ENCODE measurements at regions not wholly inside any gene's neighbourhood (a gene's known extent, or its start where the extent isn't known, plus 50 kb on each side); places are given as distances from the start of the nearest gene placed in this dataset.

GRCh38 chr1:59092126-59092525 lies 204.8 kb upstream of the FGGY start:
- ChIA-PET CTCF (no interaction called here), POLR2A (no interaction called here)
- no TSS peak for BruUV-seq (replicated peaks)
- DNase-seq (ENCODE audit: low read depth, low spot score) (no peak), ATAC-seq (no peak)
- no peaks in the 10 kb centered on the region for H3K4me1 ChIP-seq (ENCODE audit: control insufficient read depth, insufficient read depth, low read length)
- H3K36me3 ChIP-seq (ENCODE audit: control insufficient read depth, insufficient read depth, low read length) = no peaks in the 10 kb centered on the region
- no peaks in the 10 kb centered on the region; the same call in 1 of the 2 replicates for H3K9me3 ChIP-seq (ENCODE audit: control insufficient read depth, insufficient read depth, low read depth, low read length)
- intact Hi-C loops (cut with micrococcal nuclease; ENCODE audit: unreplicated experiment) (no loop called here), in situ Hi-C loops (cut with HindIII; ENCODE audit: low pct_unique_long_range_greater_than_20kb, low sequenced_read_pairs) (no loop called here)
- H3K27ac ChIP-seq (ENCODE audit: low read length) = no peak overlapping the region
- H3K27me3 ChIP-seq (ENCODE audit: control insufficient read depth, insufficient read depth, low read length) = no peaks in the 10 kb centered on the region
- no peak overlapping the region for H3K4me3 ChIP-seq (ENCODE audit: low read depth in 2 of 2, low read length in 2 of 2)
- TF ChIP-seq, protein P1, sequence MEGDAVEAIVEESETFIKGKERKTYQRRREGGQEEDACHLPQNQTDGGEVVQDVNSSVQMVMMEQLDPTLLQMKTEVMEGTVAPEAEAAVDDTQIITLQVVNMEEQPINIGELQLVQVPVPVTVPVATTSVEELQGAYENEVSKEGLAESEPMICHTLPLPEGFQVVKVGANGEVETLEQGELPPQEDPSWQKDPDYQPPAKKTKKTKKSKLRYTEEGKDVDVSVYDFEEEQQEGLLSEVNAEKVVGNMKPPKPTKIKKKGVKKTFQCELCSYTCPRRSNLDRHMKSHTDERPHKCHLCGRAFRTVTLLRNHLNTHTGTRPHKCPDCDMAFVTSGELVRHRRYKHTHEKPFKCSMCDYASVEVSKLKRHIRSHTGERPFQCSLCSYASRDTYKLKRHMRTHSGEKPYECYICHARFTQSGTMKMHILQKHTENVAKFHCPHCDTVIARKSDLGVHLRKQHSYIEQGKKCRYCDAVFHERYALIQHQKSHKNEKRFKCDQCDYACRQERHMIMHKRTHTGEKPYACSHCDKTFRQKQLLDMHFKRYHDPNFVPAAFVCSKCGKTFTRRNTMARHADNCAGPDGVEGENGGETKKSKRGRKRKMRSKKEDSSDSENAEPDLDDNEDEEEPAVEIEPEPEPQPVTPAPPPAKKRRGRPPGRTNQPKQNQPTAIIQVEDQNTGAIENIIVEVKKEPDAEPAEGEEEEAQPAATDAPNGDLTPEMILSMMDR (IDR thresholded peaks at IDR 0.05) = no peak
- TF ChIP-seq POLR2AphosphoS5 (IDR thresholded peaks at IDR 0.05; ENCODE audit: low read depth, low read length) (no peak), SIN3A (IDR thresholded peaks at IDR 0.05; ENCODE audit: borderline replicate concordance, insufficient read depth, low read depth, low read length) (no peak), TCF7L2 (IDR thresholded peaks at IDR 0.05; ENCODE audit: low read depth, low read length) (no peak)

DNA sequence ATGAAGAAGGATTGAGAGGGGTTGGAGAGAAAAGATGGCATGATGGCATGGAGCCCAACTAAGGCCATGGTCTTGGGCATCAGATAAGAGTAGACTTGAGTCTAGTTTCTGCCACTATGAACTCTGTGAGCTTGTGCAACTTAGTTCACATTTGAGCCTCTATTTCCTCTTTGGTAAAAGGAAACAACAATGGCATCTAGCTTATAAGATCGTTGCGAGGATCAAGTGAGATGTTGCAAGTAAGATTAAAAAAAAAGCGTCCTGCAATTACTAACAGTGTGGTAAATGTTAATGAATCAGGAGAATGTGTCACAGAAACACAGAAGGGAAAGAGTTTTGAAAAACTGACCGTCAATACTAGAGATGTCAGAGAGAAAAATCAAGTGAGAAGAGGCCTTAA lies 202.9 kb upstream of the FGGY start:
- H3K36me3 ChIP-seq (ENCODE audit: control insufficient read depth, insufficient read depth, low read length) = no peaks in the 10 kb centered on the region
- no peaks in the 10 kb centered on the region; the same call in 1 of the 2 replicates for H3K9me3 ChIP-seq (ENCODE audit: control insufficient read depth, insufficient read depth, low read depth, low read length)
- ChIA-PET CTCF (no interaction called here), POLR2A (interaction anchor here (0.7 kb wide), 1 partner anchor 55 kb away, joined by 7 read pairs; no protein-coding TSS in a partner anchor)
- in situ Hi-C loops (cut with HindIII; ENCODE audit: low pct_unique_long_range_greater_than_20kb, low sequenced_read_pairs) = no loop called here
- DNase-seq (ENCODE audit: low read depth, low spot score) = no peak
- H3K4me1 ChIP-seq (ENCODE audit: control insufficient read depth, insufficient read depth, low read length) = no peaks in the 10 kb centered on the region
- TF ChIP-seq, protein P1 (IDR thresholded peaks at IDR 0.05) = no peak
- TF ChIP-seq SIN3A (IDR thresholded peaks at IDR 0.05; ENCODE audit: borderline replicate concordance, insufficient read depth, low read depth, low read length) = no peak
- no peak for TF ChIP-seq TCF7L2 (IDR thresholded peaks at IDR 0.05; ENCODE audit: low read depth, low read length)
- TF ChIP-seq, protein P2, sequence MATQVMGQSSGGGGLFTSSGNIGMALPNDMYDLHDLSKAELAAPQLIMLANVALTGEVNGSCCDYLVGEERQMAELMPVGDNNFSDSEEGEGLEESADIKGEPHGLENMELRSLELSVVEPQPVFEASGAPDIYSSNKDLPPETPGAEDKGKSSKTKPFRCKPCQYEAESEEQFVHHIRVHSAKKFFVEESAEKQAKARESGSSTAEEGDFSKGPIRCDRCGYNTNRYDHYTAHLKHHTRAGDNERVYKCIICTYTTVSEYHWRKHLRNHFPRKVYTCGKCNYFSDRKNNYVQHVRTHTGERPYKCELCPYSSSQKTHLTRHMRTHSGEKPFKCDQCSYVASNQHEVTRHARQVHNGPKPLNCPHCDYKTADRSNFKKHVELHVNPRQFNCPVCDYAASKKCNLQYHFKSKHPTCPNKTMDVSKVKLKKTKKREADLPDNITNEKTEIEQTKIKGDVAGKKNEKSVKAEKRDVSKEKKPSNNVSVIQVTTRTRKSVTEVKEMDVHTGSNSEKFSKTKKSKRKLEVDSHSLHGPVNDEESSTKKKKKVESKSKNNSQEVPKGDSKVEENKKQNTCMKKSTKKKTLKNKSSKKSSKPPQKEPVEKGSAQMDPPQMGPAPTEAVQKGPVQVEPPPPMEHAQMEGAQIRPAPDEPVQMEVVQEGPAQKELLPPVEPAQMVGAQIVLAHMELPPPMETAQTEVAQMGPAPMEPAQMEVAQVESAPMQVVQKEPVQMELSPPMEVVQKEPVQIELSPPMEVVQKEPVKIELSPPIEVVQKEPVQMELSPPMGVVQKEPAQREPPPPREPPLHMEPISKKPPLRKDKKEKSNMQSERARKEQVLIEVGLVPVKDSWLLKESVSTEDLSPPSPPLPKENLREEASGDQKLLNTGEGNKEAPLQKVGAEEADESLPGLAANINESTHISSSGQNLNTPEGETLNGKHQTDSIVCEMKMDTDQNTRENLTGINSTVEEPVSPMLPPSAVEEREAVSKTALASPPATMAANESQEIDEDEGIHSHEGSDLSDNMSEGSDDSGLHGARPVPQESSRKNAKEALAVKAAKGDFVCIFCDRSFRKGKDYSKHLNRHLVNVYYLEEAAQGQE (IDR thresholded peaks at IDR 0.05; ENCODE audit: insufficient read depth in 1 of 2, low read depth in 2 of 2, low read length in 1 of 2) = no peak
- no peak for TF ChIP-seq POLR2AphosphoS5 (IDR thresholded peaks at IDR 0.05; ENCODE audit: low read depth, low read length)
- BruUV-seq (replicated peaks) = no TSS peak
- H3K4me3 ChIP-seq (ENCODE audit: low read depth in 2 of 2, low read length in 2 of 2) = no peak overlapping the region
- no peak overlapping the region for H3K27ac ChIP-seq (ENCODE audit: low read length)
- no peaks in the 10 kb centered on the region for H3K27me3 ChIP-seq (ENCODE audit: control insufficient read depth, insufficient read depth, low read length)
- intact Hi-C loops (cut with micrococcal nuclease; ENCODE audit: unreplicated experiment) = no loop called here
- no peak for ATAC-seq
